ENCODE measurements at regions not wholly inside any gene's neighbourhood (a gene's known extent, or its start where the extent isn't known, plus 50 kb on each side); places are given as distances from the start of the nearest gene placed in this dataset.

GRCh38 chr15:61511089-61511488 lies 282.0 kb upstream of the RORA start:
- BruUV-seq (replicated peaks), result no TSS peak
- H3K9me3 ChIP-seq (replicated peaks; ENCODE audit: control insufficient read depth, insufficient read depth, low read length), result no peaks in the 10 kb centered on the region
- 23% methylated on average over 3 of the region's 3 CpGs for WGBS (ENCODE audit: insufficient coverage, insufficient replicate concordance, low lambda C conversion rate, missing lambda C conversion rate)
- no peak for TF ChIP-seq ZNF24 (IDR thresholded peaks at IDR 0.05)
- H3K27me3 ChIP-seq (replicated peaks in 1 of 2; ENCODE audit: control insufficient read depth in 2 of 2, insufficient read depth in 2 of 2, low read length in 1 of 2), result no peaks in the 10 kb centered on the region
- no peaks in the 10 kb centered on the region for H3K36me3 ChIP-seq (ENCODE audit: control insufficient read depth in 2 of 2, insufficient read depth in 2 of 2, low read length in 1 of 2)
- FAIRE-seq, result no peak
- H3K27ac ChIP-seq (ENCODE audit: control insufficient read depth, insufficient read depth), result no peak overlapping the region
- H3K9ac ChIP-seq (ENCODE audit: control insufficient read depth, insufficient read depth, low read length), result no peak overlapping the region
- CTCF ChIA-PET, result interaction anchor here (1.0 kb wide), 1 partner anchor 58 kb away, joined by 3 read pairs; no protein-coding TSS in a partner anchor
- no peak for ATAC-seq
- in situ Hi-C loops (cut with MboI), result no loop called here
- no peaks in the 10 kb centered on the region for H4K20me1 ChIP-seq (ENCODE audit: control insufficient read depth, insufficient read depth)
- no peaks in the 10 kb centered on the region for H3K79me2 ChIP-seq (ENCODE audit: control insufficient read depth, insufficient read depth, low read length)
- POLR2A ChIA-PET, result no interaction called here
- RAD21 ChIA-PET (ENCODE audit: unreplicated experiment), result no interaction called here
- H3K4me3 ChIP-seq, result no peak overlapping the region
- intact Hi-C loops (cut with micrococcal nuclease; ENCODE audit: unreplicated experiment), result no loop called here
- H3K4me1 ChIP-seq (ENCODE audit: control insufficient read depth, insufficient read depth, low read length), result no peaks in the 10 kb centered on the region
- no peak for DNase-seq (ENCODE audit: low read depth, low spot score)
- H2AFZ ChIP-seq (ENCODE audit: control insufficient read depth, low read depth, low read length), result no peak overlapping the region
- no peak overlapping the region for H3K4me2 ChIP-seq (ENCODE audit: control insufficient read depth, insufficient read depth)
- SMC1A ChIA-PET (ENCODE audit: uncharacterized antibody, unreplicated experiment), result no interaction called here

- Histone ChIP-seq H2AFZ (ENCODE audit: control insufficient read depth, low read depth, low read length) (no peak overlapping the region), H3K9me3 (replicated peaks; ENCODE audit: control insufficient read depth, insufficient read depth, low read length) (no peaks in the 10 kb centered on the region), H3K27me3 (replicated peaks in 1 of 2; ENCODE audit: control insufficient read depth in 2 of 2, insufficient read depth in 2 of 2, low read length in 1 of 2) (no peaks in the 10 kb centered on the region; a peak in 1 of 4 replicates), H3K4me2 (ENCODE audit: control insufficient read depth, insufficient read depth) (no peak overlapping the region), H3K36me3 (ENCODE audit: control insufficient read depth in 2 of 2, insufficient read depth in 2 of 2, low read length in 1 of 2) (no peaks in the 10 kb centered on the region), H3K27ac (ENCODE audit: control insufficient read depth, insufficient read depth) (no peak overlapping the region), H3K79me2 (ENCODE audit: control insufficient read depth, insufficient read depth, low read length) (no peaks in the 10 kb centered on the region), H3K4me1 (ENCODE audit: control insufficient read depth, insufficient read depth, low read length) (no peaks in the 10 kb centered on the region), H4K20me1 (ENCODE audit: control insufficient read depth, insufficient read depth) (no peaks in the 10 kb centered on the region), H3K4me3 (no peak overlapping the region), H3K9ac (ENCODE audit: control insufficient read depth, insufficient read depth, low read length) (no peak overlapping the region)
- ChIA-PET RAD21 (ENCODE audit: unreplicated experiment) (no interaction called here), SMC1A (ENCODE audit: uncharacterized antibody, unreplicated experiment) (no interaction called here), CTCF (no interaction called here), POLR2A (no interaction called here)
- no peak for FAIRE-seq
- no peak for TF ChIP-seq USF1 (IDR thresholded peaks at IDR 0.05; ENCODE audit: borderline replicate concordance, extremely low read length, insufficient read depth, low read depth, low read length)
- WGBS (ENCODE audit: insufficient coverage, insufficient replicate concordance, low lambda C conversion rate, missing lambda C conversion rate), result 35% methylated on average over 7 of the region's 7 CpGs
- intact Hi-C loops (cut with micrococcal nuclease; ENCODE audit: unreplicated experiment), result no loop called here
- no peak for DNase-seq (ENCODE audit: low read depth, low spot score)
- in situ Hi-C loops (cut with MboI), result no loop called here
- no peak for ATAC-seq
- BruUV-seq (replicated peaks), result no TSS peak
Observed at GRCh38 chr15:61509327-61509840, 280.3 kb upstream of the RORA start.
